ENCODE measurements at regions not wholly inside any gene's neighbourhood (a gene's known extent, or its start where the extent isn't known, plus 50 kb on each side); places are given as distances from the start of the nearest gene placed in this dataset.

DNA sequence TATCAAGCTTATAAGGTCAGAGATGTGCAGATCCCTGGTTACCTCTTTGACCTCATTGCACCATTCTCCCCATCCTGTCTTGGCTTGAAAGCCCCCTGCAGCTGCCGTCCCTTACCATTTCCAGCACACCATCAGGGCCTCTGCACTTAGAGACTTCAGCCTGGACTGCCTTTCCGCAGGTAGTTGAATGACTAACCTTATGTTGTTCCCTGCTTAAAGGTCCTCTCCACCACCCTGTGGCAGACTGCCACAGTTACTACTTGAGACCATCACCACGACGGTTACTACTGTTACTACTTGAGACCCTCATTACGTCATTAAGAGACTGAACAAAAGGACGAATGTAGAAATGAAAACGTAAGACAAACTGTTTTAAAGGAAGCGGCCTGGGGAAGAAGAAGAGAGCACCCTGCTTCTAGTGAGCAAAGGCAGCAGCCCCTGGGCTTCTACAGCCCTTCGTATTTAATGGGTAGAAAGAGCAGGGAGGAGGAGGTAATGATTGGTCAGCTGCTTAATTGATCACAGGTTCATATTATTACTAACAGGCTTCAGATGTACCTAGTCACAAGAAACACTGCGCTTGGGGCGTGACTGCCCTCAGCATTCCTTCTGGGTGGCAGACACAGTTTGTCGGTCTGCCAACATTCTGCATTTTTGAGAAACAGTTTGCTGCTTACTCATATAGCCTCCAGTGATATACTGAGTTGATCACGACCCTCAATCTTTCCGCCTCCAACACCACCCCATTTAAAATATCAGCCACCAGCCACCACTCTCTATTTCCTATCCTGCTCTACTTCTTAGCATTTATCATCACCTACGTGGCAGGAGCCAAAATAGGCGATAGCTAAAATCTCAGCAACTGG lies 74.1 kb upstream of the PARD3 start:
- Histone ChIP-seq H3K4me1 (ENCODE audit: low read length) (peaks cover 6% of the 10 kb centered on the region; the same call in 1 of the 2 replicates), H3K36me3 (replicated peaks; ENCODE audit: low read depth, low read length) (no peaks in the 10 kb centered on the region), H3K9me3 (ENCODE audit: insufficient read depth, low read length) (no peaks in the 10 kb centered on the region), H3K4me3 (ENCODE audit: low read length) (no peak overlapping the region), H3K4me2 (ENCODE audit: low read length) (no peak overlapping the region), H3K9ac (ENCODE audit: low read length) (no peak overlapping the region), H3K27me3 (ENCODE audit: low read depth, low read length) (no peaks in the 10 kb centered on the region), H2AFZ (ENCODE audit: low read depth, low read length) (no peak overlapping the region), H3K79me2 (ENCODE audit: low read length) (no peaks in the 10 kb centered on the region), H3K27ac (ENCODE audit: low read length) (no peak overlapping the region), H4K20me1 (ENCODE audit: insufficient read depth, low read length) (no peaks in the 10 kb centered on the region)
- no peak for TF ChIP-seq EZH2phosphoT487 (IDR thresholded peaks at IDR 0.05; ENCODE audit: low read depth)

DNA sequence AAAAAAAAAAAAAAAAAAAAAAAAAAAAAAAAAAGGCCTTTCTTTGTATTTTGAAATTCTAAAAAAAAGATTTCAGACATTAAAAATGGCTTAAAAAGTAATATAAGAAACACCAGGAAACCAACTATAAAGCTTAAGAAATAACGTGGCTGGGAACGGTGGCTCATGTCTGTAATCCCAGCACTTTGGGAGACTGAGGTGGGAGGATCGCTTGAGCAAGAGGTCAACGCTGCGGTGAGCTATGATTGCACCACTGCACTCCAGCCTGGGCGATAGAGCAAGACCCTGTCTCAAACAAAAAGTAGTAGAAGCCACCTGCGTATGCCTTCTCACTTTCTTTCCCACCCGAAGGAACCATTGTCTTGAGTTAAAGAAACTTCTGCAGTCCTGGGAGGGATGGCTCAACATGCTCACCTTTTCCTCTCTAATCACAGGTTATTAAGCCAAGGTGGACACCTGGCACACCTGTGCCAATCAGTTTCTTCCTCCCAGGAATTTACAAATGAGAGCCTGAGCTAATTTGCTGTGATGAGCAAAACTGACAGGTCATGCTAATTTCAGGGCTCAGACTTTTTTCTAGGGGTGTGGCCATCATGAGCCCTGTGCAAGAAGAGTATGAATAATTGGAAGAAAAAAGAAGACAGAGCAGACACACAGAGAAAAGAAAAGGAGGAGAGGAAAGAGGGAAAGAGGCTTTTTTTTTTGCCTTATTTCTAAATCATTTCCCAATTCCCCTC lies 72.0 kb upstream of the PARD3 start:
- Histone ChIP-seq H3K4me1 (ENCODE audit: low read length) (peaks cover 6% of the 10 kb centered on the region; the same call in 1 of the 2 replicates), H3K27ac (ENCODE audit: low read length) (no peak overlapping the region)

DNA sequence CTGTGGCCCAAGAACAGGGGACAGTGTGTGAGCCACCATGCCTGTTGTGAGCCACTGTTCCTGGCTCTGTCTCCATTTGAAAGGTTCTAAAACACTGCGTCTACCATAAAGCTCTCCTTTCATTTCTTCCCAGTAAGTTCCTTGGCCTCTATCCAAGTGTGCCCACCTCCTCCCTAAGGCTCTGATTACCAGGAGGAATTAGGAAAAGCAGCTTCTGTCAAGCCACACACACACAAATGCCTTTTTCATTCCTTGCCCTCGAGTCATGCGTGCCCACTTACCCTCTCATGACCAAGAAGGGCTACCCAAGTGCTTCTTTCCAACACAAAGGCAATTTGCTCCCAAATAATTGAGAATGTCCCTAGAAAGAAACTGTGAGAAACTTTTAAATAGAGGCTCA lies 70.8 kb upstream of the PARD3 start:
- no peaks in the 10 kb centered on the region for H3K36me3 ChIP-seq (replicated peaks; ENCODE audit: low read depth, low read length)
- no peaks in the 10 kb centered on the region for H3K27me3 ChIP-seq (ENCODE audit: low read depth, low read length)
- peaks cover 6% of the 10 kb centered on the region; the same call in 1 of the 2 replicates for H3K4me1 ChIP-seq (ENCODE audit: low read length)
- H3K9ac ChIP-seq (ENCODE audit: low read length): no peak overlapping the region
- no peaks in the 10 kb centered on the region for H3K9me3 ChIP-seq (ENCODE audit: insufficient read depth, low read length)
- H4K20me1 ChIP-seq (ENCODE audit: insufficient read depth, low read length): no peaks in the 10 kb centered on the region
- no peak overlapping the region for H3K4me2 ChIP-seq (ENCODE audit: low read length)
- no peak for TF ChIP-seq EZH2phosphoT487 (IDR thresholded peaks at IDR 0.05; ENCODE audit: low read depth)
- TF ChIP-seq, protein P1, sequence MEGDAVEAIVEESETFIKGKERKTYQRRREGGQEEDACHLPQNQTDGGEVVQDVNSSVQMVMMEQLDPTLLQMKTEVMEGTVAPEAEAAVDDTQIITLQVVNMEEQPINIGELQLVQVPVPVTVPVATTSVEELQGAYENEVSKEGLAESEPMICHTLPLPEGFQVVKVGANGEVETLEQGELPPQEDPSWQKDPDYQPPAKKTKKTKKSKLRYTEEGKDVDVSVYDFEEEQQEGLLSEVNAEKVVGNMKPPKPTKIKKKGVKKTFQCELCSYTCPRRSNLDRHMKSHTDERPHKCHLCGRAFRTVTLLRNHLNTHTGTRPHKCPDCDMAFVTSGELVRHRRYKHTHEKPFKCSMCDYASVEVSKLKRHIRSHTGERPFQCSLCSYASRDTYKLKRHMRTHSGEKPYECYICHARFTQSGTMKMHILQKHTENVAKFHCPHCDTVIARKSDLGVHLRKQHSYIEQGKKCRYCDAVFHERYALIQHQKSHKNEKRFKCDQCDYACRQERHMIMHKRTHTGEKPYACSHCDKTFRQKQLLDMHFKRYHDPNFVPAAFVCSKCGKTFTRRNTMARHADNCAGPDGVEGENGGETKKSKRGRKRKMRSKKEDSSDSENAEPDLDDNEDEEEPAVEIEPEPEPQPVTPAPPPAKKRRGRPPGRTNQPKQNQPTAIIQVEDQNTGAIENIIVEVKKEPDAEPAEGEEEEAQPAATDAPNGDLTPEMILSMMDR (IDR thresholded peaks at IDR 0.05; ENCODE audit: low read depth, low read length): no peak
- H2AFZ ChIP-seq (ENCODE audit: low read depth, low read length): no peak overlapping the region
- no peaks in the 10 kb centered on the region for H3K79me2 ChIP-seq (ENCODE audit: low read length)
- H3K27ac ChIP-seq (ENCODE audit: low read length): no peak overlapping the region
- no peak overlapping the region for H3K4me3 ChIP-seq (ENCODE audit: low read length)

More for the DNA sequence above, 72.0 kb upstream of the PARD3 start:
- Histone ChIP-seq H3K79me2 (ENCODE audit: low read length) (no peaks in the 10 kb centered on the region), H3K27me3 (ENCODE audit: low read depth, low read length) (no peaks in the 10 kb centered on the region), H3K4me3 (ENCODE audit: low read length) (no peak overlapping the region), H4K20me1 (ENCODE audit: insufficient read depth, low read length) (no peaks in the 10 kb centered on the region), H3K9ac (ENCODE audit: low read length) (no peak overlapping the region), H3K9me3 (ENCODE audit: insufficient read depth, low read length) (no peaks in the 10 kb centered on the region), H2AFZ (ENCODE audit: low read depth, low read length) (no peak overlapping the region), H3K4me2 (ENCODE audit: low read length) (no peak overlapping the region), H3K36me3 (replicated peaks; ENCODE audit: low read depth, low read length) (no peaks in the 10 kb centered on the region)
- TF ChIP-seq EZH2phosphoT487 (IDR thresholded peaks at IDR 0.05; ENCODE audit: low read depth): no peak
- TF ChIP-seq, protein P1 (IDR thresholded peaks at IDR 0.05; ENCODE audit: low read depth, low read length): no peak

DNA sequence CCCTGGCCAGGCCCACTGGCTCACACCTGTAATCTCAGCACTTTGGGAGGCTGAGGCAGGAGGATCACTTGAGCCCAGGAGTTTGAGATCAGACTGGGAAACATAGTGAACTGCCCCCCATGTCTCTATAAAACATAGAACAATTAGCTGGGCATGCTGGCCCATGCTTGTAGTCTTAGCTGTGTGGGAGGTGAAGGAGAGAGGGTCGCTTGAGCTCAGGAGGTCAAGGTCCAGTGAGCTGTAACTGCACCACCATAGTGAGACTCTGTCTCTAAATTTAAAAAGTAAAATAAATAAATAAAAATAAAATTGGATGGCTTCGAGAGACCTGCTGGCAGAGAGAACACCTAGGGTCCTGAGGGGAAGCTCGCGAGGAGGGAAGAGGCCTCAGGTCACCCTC lies 69.9 kb upstream of the PARD3 start:
- H4K20me1 ChIP-seq (ENCODE audit: insufficient read depth, low read length): no peaks in the 10 kb centered on the region
- H3K27ac ChIP-seq (ENCODE audit: low read length): no peak overlapping the region
- no peaks in the 10 kb centered on the region for H3K27me3 ChIP-seq (ENCODE audit: low read depth, low read length)
- no peak overlapping the region for H3K4me3 ChIP-seq (ENCODE audit: low read length)
- peaks cover 6% of the 10 kb centered on the region; the same call in 1 of the 2 replicates for H3K4me1 ChIP-seq (ENCODE audit: low read length)
- no peak overlapping the region for H2AFZ ChIP-seq (ENCODE audit: low read depth, low read length)
- TF ChIP-seq, protein P1 (IDR thresholded peaks at IDR 0.05; ENCODE audit: low read depth, low read length): no peak
- TF ChIP-seq EZH2phosphoT487 (IDR thresholded peaks at IDR 0.05; ENCODE audit: low read depth): no peak
- no peaks in the 10 kb centered on the region for H3K9me3 ChIP-seq (ENCODE audit: insufficient read depth, low read length)
- H3K36me3 ChIP-seq (replicated peaks; ENCODE audit: low read depth, low read length): no peaks in the 10 kb centered on the region
- no peak overlapping the region for H3K4me2 ChIP-seq (ENCODE audit: low read length)
- no peaks in the 10 kb centered on the region for H3K79me2 ChIP-seq (ENCODE audit: low read length)
- H3K9ac ChIP-seq (ENCODE audit: low read length): no peak overlapping the region
